BE2C (cell line): ENCODE measurements at regions not wholly inside any gene's neighbourhood (a gene's known extent, or its start where the extent isn't known, plus 50 kb on each side); places are given as distances from the start of the nearest gene placed in this dataset.

Source experiments
- DNase-seq: peaks from one replicate; pipeline ENCODE4 v3.0.0-alpha.2; 2020
- H3K27me3 ChIP-seq: fragments of 250-450 bp; sonication (Bioruptor Pico); 2 replicates; pipeline ENCODE4 v1.5.1; 2020; ENCODE audit warnings: mild to moderate bottlenecking
- H3K36me3 ChIP-seq: fragments of 250-450 bp; sonication (Bioruptor Pico); 2 replicates; pipeline ENCODE4 v1.5.1; 2020; ENCODE audit warnings: mild to moderate bottlenecking
- H3K4me1 ChIP-seq: fragments of 250-450 bp; sonication (Bioruptor Pico); 2 replicates; pipeline ENCODE4 v1.5.1; 2020
- H3K4me3 ChIP-seq: 2 replicates; pipeline ENCODE4 v1.5.1; 2011; ENCODE audit warnings: low read depth, low read length
- H3K9me3 ChIP-seq: fragments of 250-450 bp; sonication (Bioruptor Pico); 2 replicates; pipeline ENCODE4 v1.5.1; 2020
- TF ChIP-seq, protein P1 (sequence below): IDR thresholded peaks from 2 replicates; pipeline ENCODE4 v1.5.1; 2012; ENCODE audit warnings: mild to moderate bottlenecking, low read depth, low read length

DNA sequence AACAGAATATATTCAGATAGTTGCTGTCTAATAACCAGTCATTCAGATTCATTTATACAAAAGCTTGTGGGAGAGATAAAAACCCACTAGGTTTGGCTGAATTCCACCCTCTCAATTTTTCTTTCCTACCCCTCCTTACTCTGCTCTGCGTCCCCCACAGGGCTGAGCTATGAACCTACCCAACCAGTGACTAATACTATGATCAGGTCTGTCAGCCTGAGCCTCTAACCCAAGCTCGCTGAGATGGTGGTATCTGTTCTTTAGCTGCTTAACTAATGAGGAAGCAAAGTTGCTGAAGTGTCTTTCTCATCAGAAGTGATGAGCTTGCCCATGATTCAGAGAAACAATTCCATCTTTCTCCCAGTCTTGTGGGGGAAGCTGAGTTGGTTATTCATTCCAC, 248.7 kb upstream of the GPR26 start:
- no peak for DNase-seq
- Histone ChIP-seq H3K9me3 (no peaks in the 10 kb centered on the region), H3K4me3 (no peak overlapping the region), H3K4me1 (no peaks in the 10 kb centered on the region), H3K27me3 (no peaks in the 10 kb centered on the region), H3K36me3 (no peaks in the 10 kb centered on the region)
- TF ChIP-seq, protein P1, sequence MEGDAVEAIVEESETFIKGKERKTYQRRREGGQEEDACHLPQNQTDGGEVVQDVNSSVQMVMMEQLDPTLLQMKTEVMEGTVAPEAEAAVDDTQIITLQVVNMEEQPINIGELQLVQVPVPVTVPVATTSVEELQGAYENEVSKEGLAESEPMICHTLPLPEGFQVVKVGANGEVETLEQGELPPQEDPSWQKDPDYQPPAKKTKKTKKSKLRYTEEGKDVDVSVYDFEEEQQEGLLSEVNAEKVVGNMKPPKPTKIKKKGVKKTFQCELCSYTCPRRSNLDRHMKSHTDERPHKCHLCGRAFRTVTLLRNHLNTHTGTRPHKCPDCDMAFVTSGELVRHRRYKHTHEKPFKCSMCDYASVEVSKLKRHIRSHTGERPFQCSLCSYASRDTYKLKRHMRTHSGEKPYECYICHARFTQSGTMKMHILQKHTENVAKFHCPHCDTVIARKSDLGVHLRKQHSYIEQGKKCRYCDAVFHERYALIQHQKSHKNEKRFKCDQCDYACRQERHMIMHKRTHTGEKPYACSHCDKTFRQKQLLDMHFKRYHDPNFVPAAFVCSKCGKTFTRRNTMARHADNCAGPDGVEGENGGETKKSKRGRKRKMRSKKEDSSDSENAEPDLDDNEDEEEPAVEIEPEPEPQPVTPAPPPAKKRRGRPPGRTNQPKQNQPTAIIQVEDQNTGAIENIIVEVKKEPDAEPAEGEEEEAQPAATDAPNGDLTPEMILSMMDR, result no peak

DNA sequence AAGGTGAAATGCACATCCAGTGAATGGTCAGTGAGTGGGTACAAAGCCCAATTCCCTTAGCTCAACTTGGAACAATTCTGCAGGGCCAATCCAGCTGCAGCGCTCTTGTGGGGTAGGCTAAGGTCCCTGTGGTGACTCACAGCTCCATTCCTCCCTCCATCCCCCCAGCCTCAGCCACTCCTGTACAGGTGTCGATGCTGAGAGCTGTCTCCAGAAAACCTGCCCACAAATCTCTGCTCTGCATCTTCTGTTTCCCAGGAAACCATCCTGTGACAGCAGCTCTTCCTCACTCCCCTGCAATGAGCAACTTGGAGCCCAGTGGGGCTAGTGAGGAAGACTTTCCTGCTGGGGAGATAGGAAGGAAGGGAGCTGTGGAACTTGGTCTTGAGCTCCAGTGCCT, 244.7 kb upstream of the GPR26 start:
- no peak for DNase-seq
- TF ChIP-seq, protein P1, result no peak
- H3K27me3 ChIP-seq, result no peaks in the 10 kb centered on the region

DNA sequence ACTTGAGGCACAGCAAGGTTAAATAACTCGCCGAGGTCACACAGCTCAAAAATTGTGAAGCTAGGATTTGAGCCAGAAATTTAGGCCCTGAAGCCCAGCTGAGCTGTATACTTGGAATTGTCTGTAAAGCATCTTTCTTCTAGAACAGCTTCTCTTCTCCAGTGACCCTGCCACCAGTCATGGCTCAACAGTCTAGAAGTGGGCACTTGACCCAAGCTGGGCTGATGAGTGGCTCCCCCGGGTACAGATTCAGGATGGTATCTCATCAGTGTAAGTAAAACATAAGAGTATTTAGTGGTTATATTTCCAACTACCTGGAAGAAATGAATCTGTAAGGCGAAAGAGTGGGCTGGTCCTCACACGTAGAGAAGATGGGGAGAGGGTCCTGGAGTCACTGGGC, 243.9 kb upstream of the GPR26 start:
- no peak for DNase-seq
- H3K36me3 ChIP-seq, result no peaks in the 10 kb centered on the region
- H3K27me3 ChIP-seq, result peaks cover 4% of the 10 kb centered on the region; the same call in 1 of the 2 replicates
- no peaks in the 10 kb centered on the region for H3K9me3 ChIP-seq
- TF ChIP-seq, protein P1, result no peak
- H3K4me3 ChIP-seq, result no peak overlapping the region
- H3K4me1 ChIP-seq, result no peaks in the 10 kb centered on the region

More for the DNA sequence above, 244.7 kb upstream of the GPR26 start:
- no peak overlapping the region for H3K4me3 ChIP-seq
- H3K9me3 ChIP-seq, result no peaks in the 10 kb centered on the region
- no peaks in the 10 kb centered on the region for H3K36me3 ChIP-seq
- H3K4me1 ChIP-seq, result no peaks in the 10 kb centered on the region

DNA sequence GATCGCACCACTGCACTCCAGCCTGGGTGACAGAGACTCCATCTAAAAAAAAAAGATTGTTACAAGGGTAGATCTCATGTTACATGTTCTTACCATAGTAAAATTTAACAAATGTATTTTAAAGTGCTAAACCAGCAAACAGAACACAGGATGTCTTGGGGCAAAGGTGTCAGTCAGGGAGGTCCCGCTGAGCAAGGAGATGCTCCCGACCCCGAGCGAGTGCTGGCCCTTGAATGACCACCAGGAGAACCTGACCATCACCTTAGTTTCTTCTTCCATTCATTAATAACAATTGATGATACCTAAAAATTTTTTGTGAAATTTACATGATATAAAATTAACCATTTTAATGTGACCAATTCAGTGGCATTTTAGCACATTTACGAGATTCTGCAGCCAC, 241.6 kb upstream of the GPR26 start:
- H3K36me3 ChIP-seq, result no peaks in the 10 kb centered on the region
- DNase-seq, result no peak
- TF ChIP-seq, protein P1, result no peak
- no peaks in the 10 kb centered on the region for H3K9me3 ChIP-seq
- H3K4me1 ChIP-seq, result peaks cover 5% of the 10 kb centered on the region
- H3K4me3 ChIP-seq, result no peak overlapping the region
- peaks cover 7% of the 10 kb centered on the region; the same call in 1 of the 2 replicates for H3K27me3 ChIP-seq

DNA sequence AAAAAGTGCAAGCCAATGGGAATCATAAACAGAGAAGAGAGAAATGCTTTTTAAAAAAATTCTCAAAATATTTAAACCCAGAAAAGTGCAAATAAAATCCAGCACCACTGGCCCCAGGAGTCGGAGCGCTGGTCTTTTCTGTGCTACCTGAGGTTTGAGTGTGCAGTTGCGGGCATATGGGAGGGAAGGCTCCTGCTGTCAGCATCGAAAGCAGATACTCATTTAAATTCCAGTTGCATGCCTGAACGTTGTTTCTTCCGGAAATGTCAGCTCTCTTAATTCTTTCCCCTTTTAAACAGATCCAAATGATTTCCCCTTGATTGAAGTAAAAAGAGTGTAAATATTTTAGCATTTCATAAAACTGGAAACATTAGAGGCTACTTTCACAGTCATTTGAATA, 240.5 kb upstream of the GPR26 start:
- no peaks in the 10 kb centered on the region for H3K36me3 ChIP-seq
- peaks cover 6% of the 10 kb centered on the region for H3K4me1 ChIP-seq
- no peaks in the 10 kb centered on the region for H3K9me3 ChIP-seq
- no peak for DNase-seq
- H3K27me3 ChIP-seq, result peaks cover 7% of the 10 kb centered on the region; the same call in 1 of the 2 replicates
- TF ChIP-seq, protein P1, result no peak
- no peak overlapping the region for H3K4me3 ChIP-seq

DNA sequence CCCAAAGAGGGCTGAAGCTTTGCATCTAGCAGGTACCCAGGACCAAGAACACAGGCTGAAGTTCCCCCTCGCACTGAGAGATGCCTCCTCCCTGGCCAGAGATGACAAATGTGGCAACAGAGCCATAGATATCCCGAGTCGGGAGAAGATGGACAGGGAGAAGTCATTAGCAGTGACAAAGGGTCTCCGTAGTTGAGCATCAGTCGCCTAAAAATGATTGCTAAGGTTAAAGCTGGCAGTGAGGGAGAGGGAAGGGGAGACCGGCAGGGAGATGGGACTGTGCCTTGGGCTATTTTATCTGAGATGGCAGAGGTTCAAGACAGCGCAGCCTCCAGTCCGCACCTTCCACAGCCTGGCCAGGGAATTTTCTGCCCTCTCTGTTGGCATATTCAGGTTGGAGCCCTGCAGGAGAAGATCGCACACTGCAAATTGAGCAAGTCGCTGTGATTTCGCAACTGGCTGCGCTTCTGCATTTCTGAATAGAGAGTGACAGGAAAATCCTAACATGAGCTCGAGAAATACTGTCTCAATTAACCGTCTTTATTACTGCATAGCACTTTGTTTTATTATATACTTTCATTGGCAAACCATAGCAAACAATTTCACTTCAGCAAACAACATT, 238.9 kb upstream of the GPR26 start:
- H3K27me3 ChIP-seq, result peaks cover 7% of the 10 kb centered on the region; the same call in 1 of the 2 replicates
- no peak for DNase-seq
- no peaks in the 10 kb centered on the region for H3K9me3 ChIP-seq
- no peaks in the 10 kb centered on the region for H3K36me3 ChIP-seq
- H3K4me3 ChIP-seq, result no peak overlapping the region
- TF ChIP-seq, protein P1, result no peak; the same call in 1 of the 2 replicates
- H3K4me1 ChIP-seq, result peaks cover 6% of the 10 kb centered on the region
